HG02852 (cell line): ENCODE measurements at regions not wholly inside any gene's neighbourhood (a gene's known extent, or its start where the extent isn't known, plus 50 kb on each side); places are given as distances from the start of the nearest gene placed in this dataset.
"Not testable (repeated sequence)": the region's sequence is repeated elsewhere in the genome, so short reads cannot be mapped to it uniquely, and the experiment has no call there.

Source experiments
- ATAC-seq: cut with Tn5 transposase; IDR thresholded peaks from one replicate; pipeline ENCODE4 v1.9.1; 2021; ENCODE audit warnings: mild to moderate bottlenecking, moderate library complexity; ENCODE audit not compliant: unreplicated experiment

DNA sequence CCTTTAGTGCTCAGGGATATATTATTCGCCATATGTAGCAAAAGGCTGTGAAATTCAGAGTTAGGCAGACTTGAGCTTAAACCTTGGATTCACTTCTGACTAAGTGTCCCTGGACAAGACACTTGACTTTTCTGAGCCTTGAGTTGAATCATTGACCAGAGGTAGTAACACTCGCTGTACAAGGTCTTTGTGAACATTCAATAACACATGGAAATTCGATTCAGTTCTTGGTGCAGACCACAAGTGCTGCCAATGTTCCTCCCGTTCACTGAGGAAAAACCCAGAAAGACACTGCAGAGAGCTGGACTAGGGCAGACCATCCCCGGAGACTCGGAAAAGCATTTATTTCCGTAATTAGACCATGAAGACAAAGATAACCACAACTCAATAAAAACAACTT is 901.4 kb downstream of the AACS start:
- no peak for ATAC-seq

DNA sequence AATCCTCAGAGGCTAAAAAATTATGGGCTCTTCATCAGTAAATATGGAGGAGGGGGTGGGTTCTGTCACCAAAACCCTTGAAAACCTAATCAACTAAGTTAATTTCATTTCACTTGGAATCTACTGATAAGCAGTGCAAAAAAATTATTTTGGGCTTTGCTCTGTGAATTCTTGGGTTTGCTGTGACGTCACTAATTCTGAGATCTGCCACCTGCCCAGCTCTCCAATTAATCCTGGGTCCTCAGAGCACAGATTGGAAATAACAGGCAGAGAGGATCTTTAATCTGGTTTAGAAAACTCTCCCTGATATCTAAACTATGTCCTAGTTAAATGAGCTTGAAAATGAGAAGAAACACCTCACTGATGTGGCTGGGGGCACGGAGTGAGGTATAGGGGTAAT is 903.2 kb downstream of the AACS start:
- ATAC-seq = no peak

GRCh38 chr12:125971981-125972380 is 906.7 kb downstream of the AACS start:
- ATAC-seq = no peak

DNA sequence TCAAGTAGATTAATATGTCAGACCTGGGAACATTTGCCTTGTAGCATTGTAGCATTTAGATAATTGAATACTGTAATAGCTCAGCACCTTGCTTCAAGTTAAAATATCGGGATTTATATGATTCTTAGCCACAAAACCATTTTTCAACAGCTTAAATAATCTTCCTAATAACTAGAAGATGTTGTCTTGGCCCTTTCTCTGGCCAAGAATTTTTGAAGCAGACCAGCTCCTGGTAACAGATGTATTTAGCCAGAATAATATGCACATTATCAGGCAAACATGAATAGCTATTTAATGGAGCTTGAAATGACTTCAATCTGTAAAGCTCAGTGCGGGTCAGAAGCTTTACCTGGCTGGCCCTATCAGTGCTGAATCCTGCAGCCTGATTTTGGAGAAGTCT is 913.1 kb downstream of the AACS start:
- no peak for ATAC-seq

- no peak for ATAC-seq
These were observed 916.5 kb downstream of the AACS start for GRCh38 chr12:125981610-125982253.

DNA sequence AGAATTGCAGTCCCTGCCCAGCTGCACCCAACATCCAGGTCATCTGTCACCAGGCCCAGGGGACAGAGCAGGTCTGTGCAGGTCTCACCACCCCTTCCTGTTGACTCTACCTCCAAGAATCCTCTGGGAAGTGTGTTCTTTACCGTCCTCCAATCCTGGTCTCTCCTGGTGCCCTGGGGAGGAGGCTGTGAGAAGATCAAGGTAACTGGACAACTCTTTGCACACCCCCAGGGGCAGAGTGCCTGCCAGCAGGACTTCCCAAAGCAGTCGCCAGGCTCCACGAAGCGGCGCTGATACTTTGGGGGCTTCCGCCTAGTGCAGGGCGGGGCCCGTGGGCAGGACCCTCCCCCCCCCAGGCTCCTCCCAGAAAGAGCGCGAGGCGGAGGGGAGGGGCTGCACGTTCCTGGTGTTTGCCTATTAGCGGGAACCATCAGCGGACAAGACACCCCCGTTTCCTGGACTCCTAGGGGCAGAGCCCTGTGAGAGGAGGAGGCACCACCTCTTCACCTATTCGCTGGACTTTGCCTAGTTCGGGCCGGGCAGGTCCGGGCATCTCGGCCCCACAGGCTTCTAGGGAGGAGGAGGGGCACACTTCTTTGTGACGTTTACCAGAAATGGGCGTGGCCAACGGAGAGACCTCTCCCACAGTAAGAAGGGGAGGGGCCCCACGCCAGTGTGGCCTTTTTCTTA is 918.0 kb downstream of the AACS start:
- ATAC-seq = no peak

DNA sequence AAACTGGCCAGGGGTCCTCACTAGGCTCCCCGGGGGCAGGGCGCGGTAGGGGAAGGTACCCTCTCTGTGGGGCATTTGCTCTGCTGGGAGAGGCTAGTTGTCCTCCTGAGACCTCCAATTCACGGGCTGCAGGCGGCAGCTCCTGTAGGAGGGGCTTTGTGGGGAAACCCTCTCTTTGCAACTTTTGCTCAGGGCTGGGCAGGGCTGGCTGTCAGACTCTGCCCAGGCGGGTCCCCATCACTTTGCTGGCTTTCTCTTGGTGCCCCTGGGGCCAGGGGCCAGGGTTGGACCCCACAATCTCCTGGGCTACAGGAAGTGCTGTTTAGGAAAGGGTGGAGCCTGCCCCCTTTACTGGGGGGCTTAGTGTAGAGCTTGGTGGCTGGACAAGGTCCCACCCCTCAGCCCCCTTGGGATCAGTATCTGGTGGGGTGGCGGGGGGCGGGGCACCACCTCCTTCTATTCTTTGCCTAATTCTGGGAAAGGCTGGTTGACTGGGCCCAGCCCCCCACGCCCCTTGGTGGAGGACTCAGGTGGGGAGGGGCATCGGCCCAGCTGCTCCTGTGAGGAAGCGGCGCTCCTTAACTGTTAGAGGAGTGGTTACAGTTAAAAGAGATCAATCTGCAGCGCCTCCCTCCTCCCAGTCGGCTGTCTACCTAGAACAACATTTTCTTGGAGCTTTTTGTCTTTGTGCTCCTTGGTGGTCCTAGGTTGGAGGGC is 918.7 kb downstream of the AACS start:
- no peak for ATAC-seq

- no peak for ATAC-seq
These were observed 923.3 kb downstream of the AACS start for GRCh38 chr12:125988545-125988944.

DNA sequence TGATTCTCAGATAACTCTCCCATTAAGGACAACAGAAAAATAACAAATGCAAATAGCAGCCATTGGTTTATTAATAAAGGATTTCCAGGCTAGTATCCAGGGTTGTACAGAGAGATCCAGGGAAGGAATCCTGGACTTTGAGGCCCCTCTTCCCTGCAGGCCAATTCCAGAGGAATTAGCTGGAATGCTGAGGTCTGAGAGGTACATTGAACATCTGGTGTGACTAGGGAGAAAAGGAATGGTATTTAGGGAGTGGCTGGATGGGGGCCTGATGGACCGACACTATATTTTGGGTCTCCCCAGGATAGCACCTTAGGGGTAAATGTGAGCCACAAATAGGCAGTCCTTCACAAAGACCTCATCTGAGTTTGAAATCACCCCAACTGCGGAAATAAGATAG is 924.5 kb downstream of the AACS start:
- no peak for ATAC-seq

DNA sequence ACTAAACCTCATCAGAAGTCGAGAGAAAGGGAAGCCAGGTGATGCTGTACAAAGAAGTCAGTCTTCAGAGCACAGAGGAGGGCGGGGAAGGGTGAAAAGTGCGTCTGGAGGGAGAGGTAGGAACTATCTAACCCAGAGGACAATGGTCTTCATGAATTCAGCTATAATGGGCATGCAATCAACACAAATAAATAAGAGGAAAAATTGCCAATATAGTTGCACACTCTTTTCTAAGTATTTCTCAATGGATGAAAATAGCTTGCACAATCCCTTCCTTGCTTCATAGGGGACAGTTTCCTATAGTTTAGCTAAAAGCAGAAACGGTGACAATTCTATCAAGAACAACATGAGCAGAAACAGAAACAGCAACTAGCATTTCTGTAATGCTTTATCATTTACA is 931.2 kb downstream of the AACS start:
- ATAC-seq = no peak

DNA sequence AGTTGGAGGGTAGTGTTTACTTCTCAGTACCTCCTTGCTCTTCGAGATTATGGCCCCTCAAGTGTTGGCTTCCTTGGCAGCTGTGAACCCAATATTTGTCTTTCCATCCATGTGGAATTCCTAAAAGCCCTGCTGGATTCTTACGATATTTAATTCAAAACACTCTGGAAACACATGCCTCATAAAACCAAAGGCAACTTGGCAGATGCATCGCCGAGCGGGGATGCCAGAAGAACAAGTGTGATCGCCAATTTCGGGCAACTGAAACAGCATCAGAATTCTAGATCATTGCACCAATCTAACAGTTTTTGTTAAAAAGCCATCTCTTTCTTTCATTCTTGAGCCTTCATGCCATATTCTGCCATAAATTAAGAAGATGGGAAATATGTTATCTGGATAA is 934.4 kb downstream of the AACS start:
- ATAC-seq = no peak

DNA sequence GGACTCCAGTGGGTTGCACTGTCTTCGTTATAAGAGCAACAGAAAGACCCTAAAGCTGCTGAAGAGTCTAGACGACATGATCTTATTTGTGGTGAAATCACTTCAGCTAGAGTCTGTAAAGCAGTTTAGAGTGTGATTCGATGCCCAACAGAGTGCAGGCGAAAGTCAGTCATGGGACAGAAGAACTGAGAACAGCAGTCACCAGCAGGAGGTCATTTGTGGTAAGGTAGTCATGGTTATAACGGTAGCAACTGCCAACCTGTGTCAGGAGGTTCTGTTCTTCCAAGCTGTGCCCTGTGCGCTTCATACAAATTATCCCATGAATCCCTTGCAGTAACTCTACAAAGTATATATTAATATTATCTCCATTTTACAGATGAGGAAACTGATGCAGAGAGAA is 954.1 kb downstream of the AACS start:
- ATAC-seq = no peak

- no peak for ATAC-seq
These were observed 956.4 kb downstream of the AACS start for GRCh38 chr12:126021675-126022074.

DNA sequence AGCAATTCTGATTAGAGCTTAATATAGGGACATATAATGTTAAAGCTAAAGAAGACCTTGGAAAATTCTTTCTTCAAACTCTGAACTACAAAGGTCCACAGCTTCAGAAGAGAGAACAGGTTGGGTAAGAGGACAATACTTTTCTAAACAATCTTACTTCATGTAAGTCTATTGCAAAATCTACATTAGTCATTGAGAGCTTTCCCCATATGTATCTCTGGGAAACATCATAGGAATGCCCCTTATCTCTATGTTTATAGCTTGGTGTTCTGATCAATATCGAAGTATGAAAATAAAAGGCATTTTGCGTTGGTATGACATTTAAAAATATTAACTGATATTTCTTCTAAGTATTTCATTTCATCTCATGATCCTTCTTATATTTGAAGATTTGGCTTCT is 962.6 kb downstream of the AACS start:
- ATAC-seq = no peak

GRCh38 chr12:126030573-126030972 is 965.3 kb downstream of the AACS start:
- ATAC-seq = no peak

GRCh38 chr12:126033751-126034150 is 968.5 kb downstream of the AACS start:
- ATAC-seq = no peak

GRCh38 chr12:126036348-126036747 is 971.1 kb downstream of the AACS start:
- no peak for ATAC-seq

DNA sequence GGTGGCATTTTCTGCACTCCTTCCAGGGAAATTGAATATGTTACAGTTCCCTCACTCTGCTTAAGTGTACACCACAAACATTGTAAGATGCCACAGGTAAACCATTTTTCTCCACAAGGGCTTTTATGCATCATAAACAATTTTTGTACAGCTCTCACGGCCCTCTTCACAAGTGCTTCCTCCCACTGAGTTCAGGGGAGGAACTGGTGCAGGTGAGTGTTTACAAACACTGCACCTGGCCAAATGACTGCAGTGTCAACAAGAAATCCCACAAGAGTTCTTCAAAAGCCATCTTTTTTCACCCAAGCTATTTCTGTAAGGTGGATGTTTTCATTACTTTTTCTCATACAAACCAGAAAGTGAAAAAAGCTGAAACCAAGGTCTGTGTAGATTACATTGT is 973.2 kb downstream of the AACS start:
- ATAC-seq = no peak

- ATAC-seq = no peak
These were observed 975.1 kb downstream of the AACS start for GRCh38 chr12:126040307-126040706.

GRCh38 chr12:126042286-126042685 is 977.1 kb downstream of the AACS start:
- no peak for ATAC-seq

DNA sequence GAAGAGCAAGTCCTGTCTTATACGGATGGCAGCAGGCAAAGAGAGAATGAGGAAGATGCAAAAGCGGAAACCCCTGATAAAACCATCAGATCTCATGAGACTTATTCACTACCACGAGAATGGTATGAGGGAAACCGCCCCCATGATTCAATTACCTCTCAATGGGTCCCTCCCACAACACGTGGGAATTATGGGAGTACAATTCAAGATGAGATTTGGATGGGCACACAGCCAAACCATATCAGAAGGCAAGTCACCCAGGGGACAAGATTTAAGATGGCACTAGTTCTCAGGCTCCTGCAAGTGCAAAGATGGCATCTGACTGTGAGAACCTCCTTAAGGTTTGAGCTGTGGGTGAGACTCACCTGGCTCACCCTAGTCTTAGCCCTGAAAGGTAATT is 984.3 kb downstream of the AACS start:
- ATAC-seq = not testable (repeated sequence)

DNA sequence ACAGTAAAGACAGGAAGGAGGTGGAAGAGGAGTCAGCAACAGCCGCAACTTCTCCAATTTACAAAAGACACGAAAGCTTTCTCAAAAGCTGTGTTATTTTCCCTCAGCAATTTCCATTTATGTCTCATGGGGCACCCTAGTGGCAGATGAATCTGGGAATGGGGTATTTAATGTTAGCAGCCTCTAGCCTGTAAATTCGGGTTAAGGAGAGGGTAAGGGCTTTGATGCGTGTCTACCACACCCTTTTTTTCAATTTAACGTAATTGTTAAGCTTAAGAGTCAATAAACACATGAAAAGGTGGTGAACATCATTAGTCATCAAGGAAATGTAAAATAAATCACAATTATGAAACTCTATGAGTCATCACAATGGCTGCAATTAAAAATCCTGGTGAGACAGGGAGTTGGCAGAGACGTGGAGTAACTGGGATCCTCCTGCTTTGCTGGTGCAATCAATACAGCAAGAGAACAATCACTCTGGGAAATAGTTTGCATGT is 986.4 kb downstream of the AACS start:
- ATAC-seq = no peak
